Posterior cingulate gyrus (tissue), 11 donors: ENCODE measurements at regions not wholly inside any gene's neighbourhood (a gene's known extent, or its start where the extent isn't known, plus 50 kb on each side); places are given as distances from the start of the nearest gene placed in this dataset.
A peak's percentile ranks its signal among the peaks of the same experiment; 100 is the strongest.

Experiments used
- DNase-seq, 10 donors: peaks; one replicate each; pipeline versions ENCODE4 v3.0.0 to v3.0.0-alpha.2; 2020 to 2021; ENCODE audit warnings: mixed read lengths in 3 of 10
- intact Hi-C: fragments of 100-400 bp; cut with DNase I; formaldehyde crosslinking; loops from one replicate; pipeline ENCODE4 v1.15.1; 2023

- intact Hi-C loops = no loop called here
- no peak for DNase-seq
These were observed 242.3 kb upstream of the IRX5 start for GRCh38 chr16:54688339-54688738.

- no peak for DNase-seq
- intact Hi-C loops = no loop called here
These were observed 243.4 kb upstream of the IRX5 start for GRCh38 chr16:54687043-54687899.

- DNase-seq = no peak
- intact Hi-C loops = no loop called here
These were observed 245.0 kb upstream of the IRX5 start for GRCh38 chr16:54685682-54686081.

GRCh38 chr16:54679531-54679930, 251.1 kb upstream of the IRX5 start:
- no peak for DNase-seq
- intact Hi-C loops = no loop called here

- DNase-seq = no peak
- intact Hi-C loops = no loop called here
These were observed 253.2 kb upstream of the IRX5 start for GRCh38 chr16:54677308-54677950.

GRCh38 chr16:54673313-54673712, 257.4 kb upstream of the IRX5 start:
- no peak for DNase-seq
- intact Hi-C loops = no loop called here

- no peak for DNase-seq
These were observed 258.2 kb upstream of the IRX5 start for GRCh38 chr16:54672500-54672899.

GRCh38 chr16:54657709-54658102, 273.0 kb upstream of the IRX5 start:
- no peak for DNase-seq
- intact Hi-C loops = no loop called here

More at GRCh38 chr16:54672500-54672899, 258.2 kb upstream of the IRX5 start:
- intact Hi-C loops = no loop called here

- intact Hi-C loops = no loop called here
- no peak for DNase-seq
These were observed 273.5 kb upstream of the IRX5 start for GRCh38 chr16:54657058-54657708.

GRCh38 chr16:54655121-54655590, 275.5 kb upstream of the IRX5 start:
- intact Hi-C loops = no loop called here
- no peak for DNase-seq

GRCh38 chr16:54654429-54654828, 276.2 kb upstream of the IRX5 start:
- DNase-seq = no peak
- intact Hi-C loops = no loop called here

- intact Hi-C loops = no loop called here
- no peak for DNase-seq
These were observed 278.4 kb upstream of the IRX5 start for GRCh38 chr16:54652201-54652770.

- peak in 2 of 10 donors; percentile 20 to 30 for DNase-seq
- intact Hi-C loops = no loop called here
These were observed 279.0 kb upstream of the IRX5 start for GRCh38 chr16:54651440-54652195.

GRCh38 chr16:54649876-54650275, 280.8 kb upstream of the IRX5 start:
- no peak for DNase-seq
- intact Hi-C loops = no loop called here

- intact Hi-C loops = no loop called here
These were observed 282.1 kb upstream of the IRX5 start for GRCh38 chr16:54648575-54648974.

GRCh38 chr16:54647725-54648221, 282.9 kb upstream of the IRX5 start:
- intact Hi-C loops = no loop called here
- DNase-seq = no peak

More at GRCh38 chr16:54648575-54648974, 282.1 kb upstream of the IRX5 start:
- no peak for DNase-seq

- no peak for DNase-seq
- intact Hi-C loops = no loop called here
These were observed 283.4 kb upstream of the IRX5 start for GRCh38 chr16:54647216-54647615.

GRCh38 chr16:54645345-54645744, 285.3 kb upstream of the IRX5 start:
- no peak for DNase-seq
- intact Hi-C loops = no loop called here

GRCh38 chr16:54636221-54636793, 294.4 kb upstream of the IRX5 start:
- no peak for DNase-seq
- intact Hi-C loops = no loop called here

- DNase-seq = peak in 2 of 10 donors; percentile 27 to 37
- intact Hi-C loops = no loop called here
These were observed 296.7 kb upstream of the IRX5 start for GRCh38 chr16:54633943-54634362.
